22Rv1 (cell line): ENCODE measurements at regions not wholly inside any gene's neighbourhood (a gene's known extent, or its start where the extent isn't known, plus 50 kb on each side); places are given as distances from the start of the nearest gene placed in this dataset.

Source experiments
- H3K27ac ChIP-seq: fragments of 450-650 bp; 2 replicates; pipeline ENCODE4 v1.5.1; 2017
- ZFX ChIP-seq: fragments of 450-650 bp; IDR thresholded peaks from 2 replicates; pipeline ENCODE4 v1.6.1; 2017; ENCODE audit warnings: antibody characterized with exemption, borderline replicate concordance
- TF ChIP-seq, protein P1 (sequence below): fragments of 450-650 bp; IDR thresholded peaks from 2 replicates; pipeline ENCODE4 v1.5.1; 2017; ENCODE audit warnings: mild to moderate bottlenecking

GRCh38 chr2:43157506-43158246 lies 68.7 kb downstream of the ZFP36L2 start:
- TF ChIP-seq, protein P1, sequence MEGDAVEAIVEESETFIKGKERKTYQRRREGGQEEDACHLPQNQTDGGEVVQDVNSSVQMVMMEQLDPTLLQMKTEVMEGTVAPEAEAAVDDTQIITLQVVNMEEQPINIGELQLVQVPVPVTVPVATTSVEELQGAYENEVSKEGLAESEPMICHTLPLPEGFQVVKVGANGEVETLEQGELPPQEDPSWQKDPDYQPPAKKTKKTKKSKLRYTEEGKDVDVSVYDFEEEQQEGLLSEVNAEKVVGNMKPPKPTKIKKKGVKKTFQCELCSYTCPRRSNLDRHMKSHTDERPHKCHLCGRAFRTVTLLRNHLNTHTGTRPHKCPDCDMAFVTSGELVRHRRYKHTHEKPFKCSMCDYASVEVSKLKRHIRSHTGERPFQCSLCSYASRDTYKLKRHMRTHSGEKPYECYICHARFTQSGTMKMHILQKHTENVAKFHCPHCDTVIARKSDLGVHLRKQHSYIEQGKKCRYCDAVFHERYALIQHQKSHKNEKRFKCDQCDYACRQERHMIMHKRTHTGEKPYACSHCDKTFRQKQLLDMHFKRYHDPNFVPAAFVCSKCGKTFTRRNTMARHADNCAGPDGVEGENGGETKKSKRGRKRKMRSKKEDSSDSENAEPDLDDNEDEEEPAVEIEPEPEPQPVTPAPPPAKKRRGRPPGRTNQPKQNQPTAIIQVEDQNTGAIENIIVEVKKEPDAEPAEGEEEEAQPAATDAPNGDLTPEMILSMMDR, result no peak
- no peak for TF ChIP-seq ZFX
- no peak overlapping the region for H3K27ac ChIP-seq

DNA sequence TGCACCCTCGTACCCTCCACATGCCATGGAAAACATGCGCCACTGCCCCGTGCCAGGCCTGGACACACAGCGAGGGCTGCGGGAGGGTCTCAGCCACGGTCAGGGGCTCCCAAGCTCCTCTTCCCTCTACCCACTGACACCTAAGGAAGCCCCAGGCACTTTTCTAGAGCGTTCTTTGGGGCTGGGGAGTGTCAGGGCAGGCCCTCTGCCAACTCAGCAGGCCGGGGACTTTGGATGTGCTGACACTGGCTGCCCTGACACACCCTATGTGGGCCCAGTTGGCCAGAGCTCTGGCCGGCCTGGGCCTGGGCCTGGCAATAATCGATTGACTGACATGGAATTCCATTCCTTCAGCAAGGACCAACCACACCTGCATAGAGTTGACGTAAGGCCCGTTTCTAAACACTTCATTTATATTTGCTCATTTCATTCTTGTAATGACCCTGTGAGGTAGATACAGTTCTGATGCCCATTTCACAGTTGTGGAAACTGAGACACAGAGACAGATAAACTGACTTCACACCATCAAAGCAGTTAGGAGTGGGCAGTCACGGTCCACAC lies 70.5 kb downstream of the ZFP36L2 start:
- TF ChIP-seq, protein P1, result no peak
- no peak for TF ChIP-seq ZFX
- no peak overlapping the region for H3K27ac ChIP-seq

DNA sequence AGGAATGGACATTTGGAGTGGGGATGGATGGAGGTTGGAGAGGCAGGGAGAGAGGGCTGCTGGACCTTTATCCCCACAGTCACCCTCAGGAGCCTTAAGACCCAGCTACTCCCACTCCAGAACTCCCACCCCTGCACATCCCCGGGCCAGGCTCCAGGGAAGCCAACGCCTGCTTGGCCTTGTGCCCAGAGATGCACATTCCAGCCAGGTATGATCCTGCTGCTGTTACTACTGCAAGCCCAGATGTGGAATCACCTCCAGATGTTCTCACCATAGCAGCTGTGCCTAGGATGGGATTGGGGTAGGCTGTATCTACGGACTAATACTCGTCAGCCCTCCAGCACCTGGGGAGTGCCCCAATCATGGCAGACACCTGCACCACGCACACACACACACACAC lies 71.7 kb downstream of the ZFP36L2 start:
- no peak overlapping the region for H3K27ac ChIP-seq
- no peak for TF ChIP-seq ZFX
- TF ChIP-seq, protein P1, result no peak

- TF ChIP-seq ZFX, result no peak
- TF ChIP-seq, protein P1, result no peak
These were observed 73.4 kb downstream of the ZFP36L2 start for GRCh38 chr2:43152741-43153647.

DNA sequence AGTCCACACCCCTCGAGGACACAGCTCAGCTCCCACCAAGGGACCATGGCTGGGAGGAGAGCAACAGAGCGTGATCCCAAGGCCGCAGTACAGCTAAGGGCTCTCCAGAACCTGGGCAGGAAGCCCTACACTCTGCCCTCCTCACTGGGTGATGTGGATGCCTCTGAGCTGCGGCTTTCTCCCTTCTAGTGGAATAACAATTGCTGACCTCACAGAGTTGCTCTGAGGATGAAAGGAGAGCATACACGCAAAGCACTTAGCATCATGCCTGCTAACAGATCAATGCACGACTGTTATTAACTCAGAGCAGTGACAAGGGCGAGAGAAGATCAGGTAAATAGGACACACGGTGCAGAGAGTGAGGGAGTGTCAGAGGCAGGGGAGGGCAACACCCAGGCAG lies 74.2 kb downstream of the ZFP36L2 start:
- no peak for TF ChIP-seq ZFX
- TF ChIP-seq, protein P1, result no peak
- H3K27ac ChIP-seq, result no peak overlapping the region

More at GRCh38 chr2:43152741-43153647, 73.4 kb downstream of the ZFP36L2 start:
- no peak overlapping the region for H3K27ac ChIP-seq

- no peak for TF ChIP-seq ZFX
- TF ChIP-seq, protein P1, result no peak
- H3K27ac ChIP-seq, result no peak overlapping the region
These were observed 76.8 kb downstream of the ZFP36L2 start for GRCh38 chr2:43149482-43150107.
